IPS-NIHi7 (cell line): ENCODE measurements at regions not wholly inside any gene's neighbourhood (a gene's known extent, or its start where the extent isn't known, plus 50 kb on each side); places are given as distances from the start of the nearest gene placed in this dataset.
"Not testable (repeated sequence)": the region's sequence is repeated elsewhere in the genome, so short reads cannot be mapped to it uniquely, and the experiment has no call there.

Experiments used
- DNase-seq: peaks from one replicate; pipeline ENCODE4 v3.0.0; 2012; ENCODE audit warnings: mixed read lengths; ENCODE audit errors: extremely low spot score

DNA sequence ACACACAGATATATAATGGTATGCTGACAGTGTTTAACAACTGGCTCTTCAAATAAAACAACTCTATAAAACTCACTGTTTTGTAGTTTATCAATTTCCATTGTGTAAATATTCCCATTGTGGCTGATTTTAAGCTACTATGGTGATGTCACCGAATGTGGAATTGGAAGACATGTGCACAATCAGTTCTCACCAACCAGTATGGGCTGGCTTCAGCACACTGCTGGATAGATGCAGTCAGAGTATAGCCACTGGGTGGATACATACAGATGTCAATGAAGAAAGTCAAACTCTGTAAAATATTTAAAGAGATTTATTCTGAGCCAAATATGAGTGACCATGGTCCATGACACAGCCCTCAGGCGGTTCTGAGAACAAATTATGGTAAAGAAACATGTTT is 475.9 kb upstream of the SMARCA2 start:
- DNase-seq = no peak

- DNase-seq = no peak
These were observed 464.5 kb upstream of the SMARCA2 start for GRCh38 chr9:1550636-1551035.

DNA sequence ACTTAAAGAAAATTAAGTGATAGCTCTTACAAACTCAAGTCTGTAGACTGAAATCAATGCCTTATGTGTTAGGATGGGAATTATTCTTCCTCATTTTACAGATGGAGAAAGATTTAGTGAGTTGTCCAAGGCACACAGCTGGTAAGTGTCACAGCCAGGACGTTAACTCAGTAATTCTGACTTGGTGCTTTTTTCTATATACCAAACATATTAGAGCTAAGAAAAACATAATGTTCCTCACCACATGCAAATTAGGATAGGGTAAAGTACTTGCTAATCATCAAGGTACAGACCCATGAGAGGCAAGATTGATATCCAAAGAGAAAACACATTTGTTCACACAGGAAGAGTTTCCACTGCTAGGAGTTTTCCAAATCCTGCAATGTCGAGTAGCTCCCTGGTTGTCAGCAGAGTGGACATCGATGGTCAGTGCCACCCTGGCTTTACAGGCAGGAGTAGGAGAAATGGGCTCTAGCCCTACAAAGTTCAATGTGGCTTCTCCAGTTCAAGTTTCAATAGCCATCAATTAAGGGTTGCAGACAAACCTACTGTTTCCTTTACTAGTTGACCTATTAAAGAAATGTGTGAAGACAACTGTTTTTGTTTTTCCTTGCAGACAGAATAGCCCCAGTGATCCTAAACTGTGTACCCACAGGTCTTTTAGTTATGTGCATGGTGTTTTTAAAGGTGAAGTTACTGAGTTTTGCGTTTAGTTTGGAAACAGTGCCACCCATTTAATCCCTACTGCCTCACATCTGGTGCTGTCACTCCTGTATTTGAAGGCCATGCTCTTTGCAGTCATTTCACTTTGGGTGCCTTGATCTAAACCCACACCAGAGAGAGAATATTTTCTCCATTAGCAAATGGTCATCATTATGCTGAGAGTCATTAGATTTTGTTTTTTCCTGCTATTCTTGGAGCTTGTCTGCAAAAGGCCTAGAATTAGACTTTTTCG is 460.8 kb upstream of the SMARCA2 start:
- DNase-seq = no peak

- DNase-seq = not testable (repeated sequence)
These were observed 456.5 kb upstream of the SMARCA2 start for GRCh38 chr9:1558666-1559065.

- DNase-seq = no peak
These were observed 439.2 kb upstream of the SMARCA2 start for GRCh38 chr9:1575939-1576338.

GRCh38 chr9:1580215-1580614 is 434.9 kb upstream of the SMARCA2 start:
- DNase-seq = no peak

- DNase-seq = no peak
These were observed 433.2 kb upstream of the SMARCA2 start for GRCh38 chr9:1581926-1582325.

DNA sequence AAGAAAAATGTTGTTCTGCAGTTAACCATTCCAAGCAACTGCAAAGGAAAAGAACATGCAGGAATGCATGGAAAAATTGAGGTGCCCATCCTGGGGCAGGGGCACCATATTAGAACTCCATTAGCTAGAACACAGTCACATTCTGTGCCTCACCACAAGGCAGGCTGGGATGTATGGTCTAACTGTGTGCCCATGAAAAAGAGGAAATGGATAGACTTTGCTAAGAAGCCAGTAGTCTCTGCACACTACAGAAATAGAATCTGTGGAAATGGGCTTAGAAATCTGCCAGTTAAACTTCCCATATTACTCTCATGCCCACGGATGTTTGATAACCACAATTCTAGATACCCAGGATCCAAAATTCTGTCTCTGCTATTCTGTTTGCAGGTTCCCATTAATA is 423.8 kb upstream of the SMARCA2 start:
- DNase-seq = no peak

GRCh38 chr9:1598270-1598669 is 416.9 kb upstream of the SMARCA2 start:
- no peak for DNase-seq

DNA sequence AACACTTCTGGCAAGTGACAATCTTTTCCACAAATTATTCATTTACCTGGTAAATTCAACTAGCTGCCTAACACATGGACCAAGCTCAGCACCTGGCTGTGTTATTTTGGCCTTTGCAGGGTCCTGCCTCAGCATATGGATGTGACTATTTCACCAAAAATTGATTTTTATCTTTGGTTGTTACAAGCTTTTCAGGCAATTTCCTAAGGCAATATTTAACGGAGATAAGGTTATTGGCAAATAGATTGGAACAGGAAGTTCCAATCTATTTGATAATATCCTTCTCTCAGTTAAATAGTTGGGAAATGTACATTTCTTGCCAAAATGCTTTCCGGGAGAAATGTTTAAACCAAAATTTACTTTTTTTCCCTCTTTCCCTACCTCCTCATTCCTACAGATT is 415.2 kb upstream of the SMARCA2 start:
- no peak for DNase-seq

DNA sequence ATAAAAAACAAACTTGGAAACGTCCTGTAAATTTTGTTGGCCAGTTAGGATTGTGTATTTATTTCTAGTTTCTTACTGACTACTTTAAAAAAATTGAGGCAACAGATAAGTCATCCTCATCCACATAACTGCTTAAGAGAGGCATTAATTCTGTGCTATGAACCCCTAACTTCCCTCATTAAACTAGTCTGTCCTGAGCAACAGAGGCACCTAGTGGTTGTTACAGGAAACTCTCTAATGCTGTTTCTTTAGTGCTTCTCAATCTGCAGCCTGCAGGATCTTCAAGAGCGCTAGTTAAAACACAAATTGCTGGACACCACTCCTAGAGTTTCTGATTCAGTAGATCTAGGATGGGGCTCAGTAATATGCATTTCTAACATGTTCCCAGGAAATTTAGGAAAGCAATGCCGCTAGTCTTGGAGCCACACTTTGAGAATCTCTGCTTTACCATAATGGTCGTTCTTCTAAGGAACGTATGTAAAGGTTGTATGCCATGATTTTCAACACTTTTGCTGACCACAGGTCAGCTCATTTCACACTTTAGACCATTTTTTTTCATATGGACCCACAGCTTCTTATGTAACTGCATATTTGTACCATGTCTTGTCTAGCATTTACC is 410.1 kb upstream of the SMARCA2 start:
- peak; percentile 62 for DNase-seq

DNA sequence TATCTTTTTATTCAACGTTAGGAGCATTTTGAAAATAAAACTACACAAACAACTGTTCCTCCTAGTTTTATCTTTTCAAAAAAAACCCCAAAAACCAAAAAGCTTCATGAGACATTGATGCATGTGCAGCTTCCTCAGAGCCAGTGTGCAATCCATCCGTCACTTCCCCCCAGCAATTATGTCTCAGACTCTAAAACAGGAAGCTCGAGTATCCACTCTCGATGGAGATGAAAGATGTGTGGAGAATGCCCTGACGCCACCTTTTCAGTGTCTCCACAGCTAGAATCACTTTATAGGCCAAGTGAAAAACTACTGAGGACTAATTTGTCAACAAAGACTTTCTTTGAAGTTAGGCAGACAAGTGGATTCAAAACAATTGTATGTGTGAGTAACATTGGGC is 408.9 kb upstream of the SMARCA2 start:
- no peak for DNase-seq

- DNase-seq = no peak
These were observed 402.3 kb upstream of the SMARCA2 start for GRCh38 chr9:1612886-1613285.

DNA sequence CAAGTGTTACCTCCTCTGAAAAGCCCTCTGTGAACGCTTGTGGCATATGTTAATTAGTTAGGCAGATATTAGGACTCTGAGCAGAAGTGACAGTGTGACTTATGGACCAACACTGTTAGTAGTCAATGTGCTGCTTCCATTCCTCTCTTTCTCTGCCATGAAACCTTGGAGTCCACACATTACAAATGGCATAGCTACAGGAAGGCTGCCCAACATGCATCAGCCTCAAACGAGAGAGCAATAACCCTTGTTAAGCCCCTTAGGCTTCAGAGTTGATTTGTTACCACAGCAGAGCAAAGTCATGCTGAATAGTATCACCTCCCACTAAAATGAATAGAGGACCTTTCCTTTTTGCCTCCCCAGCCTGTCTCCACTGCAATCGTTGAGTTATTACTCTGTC is 397.7 kb upstream of the SMARCA2 start:
- no peak for DNase-seq

DNA sequence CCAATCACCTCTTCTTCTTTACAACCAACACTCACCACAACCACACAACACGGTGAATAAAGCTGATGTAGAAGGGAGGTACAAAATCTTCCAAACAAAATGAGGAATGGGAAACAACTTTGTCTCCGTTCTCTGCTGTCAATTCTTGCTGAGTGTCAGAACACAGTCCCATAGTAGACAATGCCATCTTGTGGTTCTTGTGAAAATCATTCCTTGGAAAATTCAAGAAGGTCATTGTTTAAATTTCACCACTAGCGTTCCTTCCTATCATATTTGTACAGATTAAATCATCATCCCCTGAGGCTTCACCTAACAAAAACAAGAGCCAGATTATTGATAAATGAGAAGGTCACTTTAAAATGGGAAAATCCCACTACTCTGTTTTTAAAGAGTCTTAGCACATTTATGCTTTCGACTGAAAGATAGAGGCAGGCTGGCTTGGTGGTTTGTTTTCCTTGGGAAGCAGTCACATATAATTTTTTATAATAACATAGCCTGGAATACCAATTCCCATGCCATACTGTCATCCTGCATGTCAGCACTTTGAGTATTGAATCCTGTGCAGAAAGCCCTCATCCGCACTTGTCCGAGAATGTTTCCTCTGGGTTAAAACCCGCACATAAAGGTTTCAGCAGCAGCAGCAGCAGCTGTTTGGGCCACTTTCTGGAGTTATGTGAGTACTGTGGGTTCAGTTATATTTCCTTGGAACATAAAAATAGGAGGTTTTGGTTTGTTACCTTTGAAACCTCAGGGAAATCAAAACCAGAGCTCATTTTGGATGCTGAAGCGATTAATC is 395.0 kb upstream of the SMARCA2 start:
- DNase-seq = peak; percentile 33

DNA sequence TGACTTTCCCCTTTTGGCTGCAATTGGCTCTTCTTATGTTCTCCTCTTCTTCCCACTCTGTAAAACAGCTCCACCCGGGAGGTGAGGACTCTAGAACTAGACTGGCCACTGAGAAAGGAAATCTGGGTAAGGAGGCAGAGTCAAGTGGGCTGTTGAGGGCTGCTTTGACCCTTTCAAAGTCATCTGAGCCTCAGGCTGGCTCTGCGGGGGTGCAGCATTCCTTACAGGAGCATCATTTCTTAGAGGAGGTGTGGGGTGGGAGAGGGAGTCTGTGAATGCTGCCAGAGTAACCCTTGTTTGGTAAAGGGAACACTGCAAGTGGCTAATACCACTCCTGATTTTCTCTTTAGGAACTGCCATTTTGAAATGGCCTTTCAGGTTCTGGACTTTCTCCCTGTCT is 377.7 kb upstream of the SMARCA2 start:
- DNase-seq = no peak

DNA sequence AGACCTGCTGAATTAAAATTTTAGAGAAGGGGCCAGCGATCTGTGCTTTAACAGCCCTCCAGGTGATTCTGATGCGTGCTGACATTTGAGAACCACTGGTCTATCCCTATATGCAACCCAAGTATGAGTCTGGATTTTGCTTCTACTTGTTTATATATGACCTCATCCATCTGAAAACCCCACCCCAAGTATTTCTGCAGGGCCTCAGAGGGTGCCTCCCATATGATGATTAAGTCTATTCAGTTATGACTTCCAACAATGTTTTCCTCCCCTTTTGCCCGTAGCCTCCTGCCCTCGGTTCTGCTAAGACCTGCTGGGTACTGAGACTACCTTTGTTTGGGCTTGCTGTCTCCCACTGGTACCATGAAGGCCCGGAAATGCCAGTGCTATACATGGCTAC is 376.0 kb upstream of the SMARCA2 start:
- DNase-seq = no peak

DNA sequence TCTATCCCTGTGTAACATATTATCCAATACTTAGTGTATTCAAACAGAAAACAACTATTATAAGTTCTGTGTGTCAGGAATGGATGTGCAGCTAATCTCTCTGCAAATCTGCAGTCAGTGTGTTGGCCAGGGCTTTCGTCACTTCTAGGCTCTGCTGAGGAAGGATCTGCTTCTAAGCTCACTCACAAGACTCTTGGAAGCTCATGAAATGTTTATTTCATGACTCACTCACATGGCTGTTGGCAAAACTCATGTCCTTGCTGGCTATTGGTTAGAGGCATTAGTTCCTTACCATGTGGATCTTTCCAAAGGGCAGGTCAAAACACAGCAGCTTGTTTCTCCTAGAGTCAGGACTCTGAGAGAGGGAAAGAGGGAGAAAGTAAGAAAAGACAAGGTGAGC is 367.4 kb upstream of the SMARCA2 start:
- DNase-seq = peak; percentile 16

- DNase-seq = no peak
These were observed 361.9 kb upstream of the SMARCA2 start for GRCh38 chr9:1653282-1653681.

GRCh38 chr9:1658661-1659362 is 356.3 kb upstream of the SMARCA2 start:
- no peak for DNase-seq

DNA sequence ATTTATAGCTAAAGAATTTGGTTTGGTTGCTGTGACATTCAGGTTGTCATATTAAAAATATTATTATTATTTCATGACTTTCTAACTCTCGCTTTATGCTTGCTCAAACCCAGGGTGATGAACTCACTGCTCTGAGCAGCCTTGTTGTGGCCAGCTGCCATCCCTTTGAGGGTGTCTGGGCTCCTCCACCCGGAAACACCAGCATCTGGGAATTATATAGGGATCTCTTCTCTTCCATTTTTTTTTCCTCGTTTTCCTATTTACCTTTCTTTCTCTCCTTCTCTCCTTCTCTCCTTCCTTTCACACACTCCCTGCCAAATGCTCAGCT is 355.8 kb upstream of the SMARCA2 start:
- no peak for DNase-seq

DNA sequence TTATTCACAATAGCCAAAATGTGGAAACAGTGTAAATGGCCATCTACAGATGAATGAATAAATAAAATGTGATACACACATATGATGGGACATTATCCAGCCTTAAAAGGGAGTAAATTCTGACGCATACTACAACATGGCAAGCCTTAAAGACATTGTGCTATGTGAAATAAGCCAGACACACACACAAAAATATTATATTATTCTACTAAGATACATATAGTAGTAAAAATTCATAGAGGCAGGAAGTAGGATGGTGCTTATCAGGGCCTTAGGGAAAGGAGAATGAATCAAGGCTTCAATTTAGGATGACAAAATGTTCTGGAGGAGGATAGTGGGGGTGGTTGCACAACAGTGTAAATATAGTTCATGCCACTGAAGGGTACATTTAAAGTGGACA is 346.7 kb upstream of the SMARCA2 start:
- no peak for DNase-seq
